GM12873 (cell line): ENCODE measurements at regions not wholly inside any gene's neighbourhood (a gene's known extent, or its start where the extent isn't known, plus 50 kb on each side); places are given as distances from the start of the nearest gene placed in this dataset.

Source experiments
- CTCF ChIP-seq: IDR thresholded peaks from 2 replicates; pipeline ENCODE4 v1.5.1; 2012; ENCODE audit warnings: low read depth, mild to moderate bottlenecking, moderate library complexity, low read length, control low read depth; ENCODE audit not compliant: insufficient read depth; ENCODE audit errors: missing control alignments

GRCh38 chr10:81218307-81218706 is 656.7 kb upstream of the NRG3 start:
- no peak for TF ChIP-seq CTCF

GRCh38 chr10:81219758-81220157 is 655.2 kb upstream of the NRG3 start:
- TF ChIP-seq CTCF: no peak

GRCh38 chr10:81248886-81249285 is 626.1 kb upstream of the NRG3 start:
- TF ChIP-seq CTCF: no peak

- no peak for TF ChIP-seq CTCF
Measured at GRCh38 chr10:81251457-81252115, 623.4 kb upstream of the NRG3 start.

- no peak for TF ChIP-seq CTCF
Measured at GRCh38 chr10:81270051-81270450, 604.9 kb upstream of the NRG3 start.

- no peak for TF ChIP-seq CTCF
Measured at GRCh38 chr10:81280497-81281479, 594.2 kb upstream of the NRG3 start.

- TF ChIP-seq CTCF: no peak
Measured at GRCh38 chr10:81288544-81288943, 586.5 kb upstream of the NRG3 start.
